Panc1 (cell line): ENCODE measurements at regions not wholly inside any gene's neighbourhood (a gene's known extent, or its start where the extent isn't known, plus 50 kb on each side); places are given as distances from the start of the nearest gene placed in this dataset.

Experiments used
- ATAC-seq: fragments of 200-7000 bp; cut with Tn5 transposase; 2 replicates; pipeline ENCODE4 v1.9.1; 2020; ENCODE audit warnings: mild to moderate bottlenecking, moderate library complexity
- BruUV-seq: library from RNA; stranded (reverse); fragments of 400-500 nt; replicated peaks from 2 replicates; lab custom pipeline; 2021; lab: Mats Ljungman, UMichigan
- CTCF ChIA-PET: fragments of 300-600 bp; sonication (Branson Sonifier 250); formaldehyde crosslinking; loops from one replicate; lab custom pipeline; 2022; ENCODE audit warnings: antibody characterized with exemption; lab: Charles Lee
- POLR2A ChIA-PET: fragments of 300-600 bp; sonication (Branson Sonifier 250); formaldehyde crosslinking; loops from one replicate; lab custom pipeline; 2022; ENCODE audit warnings: antibody characterized with exemption; lab: Charles Lee
- DNase-seq: peaks from one replicate; pipeline ENCODE4 v3.0.0-alpha.2; 2010; ENCODE audit warnings: low read depth, low spot score
- H3K27ac ChIP-seq: 2 replicates; pipeline ENCODE4 v1.5.1; 2011; ENCODE audit warnings: mild to moderate bottlenecking, low read length, inconsistent platforms
- H3K27me3 ChIP-seq: fragments of 200-500 bp; sonication (Bioruptor generic); 2 replicates; pipeline ENCODE4 v1.6.0; 2014; ENCODE audit warnings: low read length, inconsistent platforms; ENCODE audit not compliant: control insufficient read depth, insufficient read depth
- H3K36me3 ChIP-seq: fragments of 200-500 bp; sonication (Bioruptor generic); 2 replicates; pipeline ENCODE4 v1.5.1; 2014; ENCODE audit warnings: inconsistent platforms, mild to moderate bottlenecking, low read length, moderate library complexity; ENCODE audit not compliant: control insufficient read depth, insufficient read depth
- H3K4me1 ChIP-seq: 2 replicates; pipeline ENCODE4 v1.5.1; 2011; ENCODE audit warnings: inconsistent platforms, mild to moderate bottlenecking, low read length, moderate library complexity; ENCODE audit not compliant: control insufficient read depth, insufficient read depth
- H3K4me3 ChIP-seq, 2 experiments: 2 replicates each; pipeline ENCODE4 v1.5.1; 2011 to 2012; ENCODE audit warnings: low read depth in 2 of 2, low read length in 2 of 2, mild to moderate bottlenecking in 2 of 2, inconsistent platforms in 1 of 2, moderate library complexity in 1 of 2
- H3K9me3 ChIP-seq: fragments of 200-500 bp; sonication (Bioruptor generic); 2 replicates; pipeline ENCODE4 v1.5.1; 2014; ENCODE audit warnings: low read depth, mild to moderate bottlenecking, inconsistent platforms, low read length, moderate library complexity; ENCODE audit not compliant: control insufficient read depth, insufficient read depth
- CTCF ChIP-seq: fragments of 450-650 bp; IDR thresholded peaks from 2 replicates; pipeline ENCODE4 v1.5.1; 2017; ENCODE audit warnings: mild to moderate bottlenecking
- POLR2AphosphoS5 ChIP-seq: IDR thresholded peaks from 2 replicates; pipeline ENCODE4 v1.6.1; 2012; ENCODE audit warnings: mild to moderate bottlenecking, low read depth, low read length, moderate library complexity
- REST ChIP-seq, 2 experiments: IDR thresholded peaks; 2 replicates each; pipeline ENCODE4 v1.6.1; 2011 to 2012; ENCODE audit warnings: low read depth in 2 of 2, control low read depth in 1 of 2, low read length in 1 of 2, mild to moderate bottlenecking in 1 of 2, moderate library complexity in 1 of 2; ENCODE audit not compliant: insufficient read depth in 1 of 2
- SIN3A ChIP-seq: IDR thresholded peaks from 2 replicates; pipeline ENCODE4 v1.6.1; 2012; ENCODE audit warnings: low read depth, mild to moderate bottlenecking, low read length, moderate library complexity, borderline replicate concordance; ENCODE audit not compliant: insufficient read depth
- TCF7L2 ChIP-seq: IDR thresholded peaks from 2 replicates; pipeline ENCODE4 v1.6.1; 2011; ENCODE audit warnings: mild to moderate bottlenecking, low read depth, low read length, inconsistent platforms
- in situ Hi-C: cut with HindIII; loops from 2 replicates; pipeline ENCODE4 v1.10.0; 2016; ENCODE audit warnings: low sequenced_read_pairs, low pct_unique_long_range_greater_than_20kb
- intact Hi-C: fragments of 100-400 bp; cut with micrococcal nuclease; formaldehyde crosslinking; loops from one replicate; pipeline ENCODE4 v1.10.0; 2022; ENCODE audit not compliant: unreplicated experiment

GRCh38 chr6:19446570-19446969, 390.6 kb upstream of the ID4 start:
- Histone ChIP-seq H3K4me3 (no peak overlapping the region), H3K9me3 (no peaks in the 10 kb centered on the region), H3K27ac (no peak overlapping the region), H3K36me3 (no peaks in the 10 kb centered on the region), H3K4me1 (no peaks in the 10 kb centered on the region), H3K27me3 (no peaks in the 10 kb centered on the region)
- no TSS peak for BruUV-seq
- in situ Hi-C loops: no loop called here
- ChIA-PET CTCF (no interaction called here), POLR2A (no interaction called here)
- DNase-seq (no peak), ATAC-seq (no peak)
- TF ChIP-seq TCF7L2: no peak
- TF ChIP-seq REST (IDR thresholded peaks at IDR 0.05; ENCODE audit: insufficient read depth in 1 of 2, low read depth in 2 of 2, low read length in 1 of 2): no peak
- no peak for TF ChIP-seq POLR2AphosphoS5
- intact Hi-C loops: no loop called here

GRCh38 chr6:19450651-19451050, 386.5 kb upstream of the ID4 start:
- H3K36me3 ChIP-seq: no peaks in the 10 kb centered on the region
- DNase-seq: no peak
- BruUV-seq: no TSS peak
- ChIA-PET CTCF (no interaction called here), POLR2A (no interaction called here)
- no peak overlapping the region for H3K4me3 ChIP-seq
- no peaks in the 10 kb centered on the region for H3K27me3 ChIP-seq
- H3K9me3 ChIP-seq: no peaks in the 10 kb centered on the region
- intact Hi-C loops: no loop called here
- peaks cover 7% of the 10 kb centered on the region for H3K4me1 ChIP-seq
- ATAC-seq: no peak
- no peak for TF ChIP-seq SIN3A
- no peak overlapping the region; the same call in 1 of the 2 replicates for H3K27ac ChIP-seq
- in situ Hi-C loops: no loop called here

GRCh38 chr6:19452495-19452894, 384.7 kb upstream of the ID4 start:
- BruUV-seq: no TSS peak
- Histone ChIP-seq H3K9me3 (no peaks in the 10 kb centered on the region), H3K27me3 (no peaks in the 10 kb centered on the region), H3K4me3 (no peak overlapping the region), H3K27ac (no peak overlapping the region), H3K36me3 (no peaks in the 10 kb centered on the region), H3K4me1 (peaks cover 7% of the 10 kb centered on the region)
- TF ChIP-seq SIN3A (no peak), POLR2AphosphoS5 (no peak), CTCF (peak; percentile 25), REST (IDR thresholded peaks at IDR 0.05; ENCODE audit: insufficient read depth in 1 of 2, low read depth in 2 of 2, low read length in 1 of 2) (no peak), TCF7L2 (no peak)
- CTCF ChIA-PET: interaction anchor here (0.6 kb wide), 1 partner anchor 360 kb away, joined by 4 read pairs; no protein-coding TSS in a partner anchor
- ATAC-seq (no peak), DNase-seq (no peak)
- in situ Hi-C loops: no loop called here
- intact Hi-C loops: no loop called here
- POLR2A ChIA-PET: no interaction called here
